ENCODE measurements at regions not wholly inside any gene's neighbourhood (a gene's known extent, or its start where the extent isn't known, plus 50 kb on each side); places are given as distances from the start of the nearest gene placed in this dataset.

GRCh38 chr4:132502096-132502552 is 647.0 kb upstream of the PCDH10 start:
- no peak for ATAC-seq
- no peak overlapping the region for H3K9ac ChIP-seq (ENCODE audit: low read length)
- H3K36me3 ChIP-seq (ENCODE audit: control insufficient read depth in 1 of 2, insufficient read depth in 2 of 2, low read length in 2 of 2) = no peaks in the 10 kb centered on the region
- H3K4me3 ChIP-seq (replicated peaks in 1 of 2; ENCODE audit: low read depth in 1 of 2, low read length in 2 of 2) = no peak overlapping the region
- no peaks in the 10 kb centered on the region for H3K4me1 ChIP-seq (ENCODE audit: control insufficient read depth in 1 of 2, insufficient read depth in 2 of 2, low read length in 2 of 2)
- BruUV-seq (replicated peaks) = no TSS peak
- no peak overlapping the region for H3K4me2 ChIP-seq (ENCODE audit: low read length)
- H3K9me2 ChIP-seq (ENCODE audit: insufficient read depth) = no peaks in the 10 kb centered on the region
- no peak overlapping the region for H3K27ac ChIP-seq (ENCODE audit: low read depth, low read length)
- no peak for DNase-seq (ENCODE audit: low read depth, low spot score)
- H3K27me3 ChIP-seq (ENCODE audit: insufficient read depth, low read length) = no peaks in the 10 kb centered on the region
- H3K9me3 ChIP-seq (ENCODE audit: control insufficient read depth in 1 of 2, insufficient read depth in 1 of 2, low read depth in 1 of 2, low read length in 2 of 2) = no peaks in the 10 kb centered on the region
- ChIA-PET RAD21 (ENCODE audit: low non-redundant PET in 1 of 2, low total read pairs in 2 of 2, uncharacterized antibody in 2 of 2, unreplicated experiment in 2 of 2) (no interaction called here), POLR2A (no interaction called here), CTCF (no interaction called here)
- no peak overlapping the region for H2AFZ ChIP-seq (ENCODE audit: low read depth, low read length, poor library complexity, severe bottlenecking)
- no peak for TF ChIP-seq SIN3A (IDR thresholded peaks at IDR 0.05; ENCODE audit: low read depth)
- TF ChIP-seq, protein P1, sequence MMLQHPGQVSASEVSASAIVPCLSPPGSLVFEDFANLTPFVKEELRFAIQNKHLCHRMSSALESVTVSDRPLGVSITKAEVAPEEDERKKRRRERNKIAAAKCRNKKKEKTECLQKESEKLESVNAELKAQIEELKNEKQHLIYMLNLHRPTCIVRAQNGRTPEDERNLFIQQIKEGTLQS (IDR thresholded peaks at IDR 0.05) = no peak
- no peak for TF ChIP-seq SRF (IDR thresholded peaks at IDR 0.05; ENCODE audit: low read depth)
- no peak for TF ChIP-seq CBX3 (IDR thresholded peaks at IDR 0.05; ENCODE audit: low read depth)
- no peak for TF ChIP-seq FOSL1 (IDR thresholded peaks at IDR 0.05; ENCODE audit: low read depth)
- no peak for TF ChIP-seq ZFX (IDR thresholded peaks at IDR 0.05)
- TF ChIP-seq, protein P2, sequence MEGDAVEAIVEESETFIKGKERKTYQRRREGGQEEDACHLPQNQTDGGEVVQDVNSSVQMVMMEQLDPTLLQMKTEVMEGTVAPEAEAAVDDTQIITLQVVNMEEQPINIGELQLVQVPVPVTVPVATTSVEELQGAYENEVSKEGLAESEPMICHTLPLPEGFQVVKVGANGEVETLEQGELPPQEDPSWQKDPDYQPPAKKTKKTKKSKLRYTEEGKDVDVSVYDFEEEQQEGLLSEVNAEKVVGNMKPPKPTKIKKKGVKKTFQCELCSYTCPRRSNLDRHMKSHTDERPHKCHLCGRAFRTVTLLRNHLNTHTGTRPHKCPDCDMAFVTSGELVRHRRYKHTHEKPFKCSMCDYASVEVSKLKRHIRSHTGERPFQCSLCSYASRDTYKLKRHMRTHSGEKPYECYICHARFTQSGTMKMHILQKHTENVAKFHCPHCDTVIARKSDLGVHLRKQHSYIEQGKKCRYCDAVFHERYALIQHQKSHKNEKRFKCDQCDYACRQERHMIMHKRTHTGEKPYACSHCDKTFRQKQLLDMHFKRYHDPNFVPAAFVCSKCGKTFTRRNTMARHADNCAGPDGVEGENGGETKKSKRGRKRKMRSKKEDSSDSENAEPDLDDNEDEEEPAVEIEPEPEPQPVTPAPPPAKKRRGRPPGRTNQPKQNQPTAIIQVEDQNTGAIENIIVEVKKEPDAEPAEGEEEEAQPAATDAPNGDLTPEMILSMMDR (IDR thresholded peaks at IDR 0.05 in 2 of 3, conservative IDR thresholded peaks at IDR 0.05 in 1 of 3; ENCODE audit: borderline replicate concordance in 1 of 3, insufficient read depth in 1 of 3, low read depth in 2 of 3, low read length in 2 of 3) = no peak
- TF ChIP-seq SP1 (IDR thresholded peaks at IDR 0.05; ENCODE audit: low read depth) = no peak
- no peak for TF ChIP-seq JUND (IDR thresholded peaks at IDR 0.05)
- TF ChIP-seq, protein P3, sequence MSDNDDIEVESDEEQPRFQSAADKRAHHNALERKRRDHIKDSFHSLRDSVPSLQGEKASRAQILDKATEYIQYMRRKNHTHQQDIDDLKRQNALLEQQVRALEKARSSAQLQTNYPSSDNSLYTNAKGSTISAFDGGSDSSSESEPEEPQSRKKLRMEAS (IDR thresholded peaks at IDR 0.05) = no peak
- H4K20me1 ChIP-seq (ENCODE audit: insufficient read depth) = no peaks in the 10 kb centered on the region
- no peaks in the 10 kb centered on the region for H3K79me2 ChIP-seq (ENCODE audit: insufficient read depth, low read length)
- intact Hi-C loops (cut with micrococcal nuclease) = no loop called here

DNA sequence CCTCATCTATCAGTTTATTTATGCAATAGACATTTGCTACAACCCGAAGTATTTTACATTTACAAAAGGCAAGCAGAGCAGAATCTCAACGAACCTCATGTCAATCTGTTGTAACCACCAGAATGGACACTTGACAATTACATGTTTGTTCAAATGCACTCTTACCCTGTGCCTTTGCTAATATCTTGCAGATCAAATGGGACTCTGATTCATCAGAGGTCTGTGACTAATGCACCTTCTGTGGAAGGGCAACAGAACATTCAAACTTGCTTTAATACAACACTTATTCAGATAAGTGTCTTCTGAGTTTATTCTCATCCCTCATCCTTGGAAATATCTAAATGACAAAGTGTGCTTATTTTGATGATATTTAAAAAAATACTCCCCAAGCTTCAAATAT is 644.7 kb upstream of the PCDH10 start:
- TF ChIP-seq FOSL1 (IDR thresholded peaks at IDR 0.05; ENCODE audit: low read depth) (0 out of 2 replicates have a peak, but pooled peaks have one; percentile 20), ELF1 (IDR thresholded peaks at IDR 0.05; ENCODE audit: borderline replicate concordance, low read depth) (no peak), SIN3A (IDR thresholded peaks at IDR 0.05; ENCODE audit: low read depth) (no peak), YY1 (IDR thresholded peaks at IDR 0.05; ENCODE audit: extremely low read depth, insufficient replicate concordance, low read depth, low read length) (no peak), POLR2AphosphoS5 (IDR thresholded peaks at IDR 0.05; ENCODE audit: low read depth, low read length) (no peak)
- no peak overlapping the region for H3K27ac ChIP-seq (ENCODE audit: low read depth, low read length)
- H3K4me2 ChIP-seq (ENCODE audit: low read length) = no peak overlapping the region
- no peaks in the 10 kb centered on the region for H3K4me1 ChIP-seq (ENCODE audit: control insufficient read depth in 1 of 2, insufficient read depth in 2 of 2, low read length in 2 of 2)
- no peaks in the 10 kb centered on the region for H3K79me2 ChIP-seq (ENCODE audit: insufficient read depth, low read length)
- no peak overlapping the region for H3K9ac ChIP-seq (ENCODE audit: low read length)
- H4K20me1 ChIP-seq (ENCODE audit: insufficient read depth) = no peaks in the 10 kb centered on the region
- H3K9me2 ChIP-seq (ENCODE audit: insufficient read depth) = no peaks in the 10 kb centered on the region
- no peak overlapping the region for H3K4me3 ChIP-seq (replicated peaks in 1 of 2; ENCODE audit: low read depth in 1 of 2, low read length in 2 of 2)
- ATAC-seq (peak; percentile 36; the same call in 1 of the 2 replicates), DNase-seq (ENCODE audit: low read depth, low spot score) (no peak)
- intact Hi-C loops (cut with micrococcal nuclease) = no loop called here
- ChIA-PET POLR2A (no interaction called here), RAD21 (ENCODE audit: low non-redundant PET in 1 of 2, low total read pairs in 2 of 2, uncharacterized antibody in 2 of 2, unreplicated experiment in 2 of 2) (no interaction called here), CTCF (no interaction called here)
- no peaks in the 10 kb centered on the region for H3K9me3 ChIP-seq (ENCODE audit: control insufficient read depth in 1 of 2, insufficient read depth in 1 of 2, low read depth in 1 of 2, low read length in 2 of 2)
- no peaks in the 10 kb centered on the region for H3K27me3 ChIP-seq (ENCODE audit: insufficient read depth, low read length)
- H2AFZ ChIP-seq (ENCODE audit: low read depth, low read length, poor library complexity, severe bottlenecking) = no peak overlapping the region
- BruUV-seq (replicated peaks) = no TSS peak
- no peaks in the 10 kb centered on the region for H3K36me3 ChIP-seq (ENCODE audit: control insufficient read depth in 1 of 2, insufficient read depth in 2 of 2, low read length in 2 of 2)
